CD4-positive, alpha-beta T cell treated with Interleukin-17A for 1 hour (primary cell): ENCODE measurements at regions not wholly inside any gene's neighbourhood (a gene's known extent, or its start where the extent isn't known, plus 50 kb on each side); places are given as distances from the start of the nearest gene placed in this dataset.

ENCODE experiments used
- DNase-seq: peaks from one replicate; pipeline ENCODE4 v3.0.0-alpha.2; 2020

DNA sequence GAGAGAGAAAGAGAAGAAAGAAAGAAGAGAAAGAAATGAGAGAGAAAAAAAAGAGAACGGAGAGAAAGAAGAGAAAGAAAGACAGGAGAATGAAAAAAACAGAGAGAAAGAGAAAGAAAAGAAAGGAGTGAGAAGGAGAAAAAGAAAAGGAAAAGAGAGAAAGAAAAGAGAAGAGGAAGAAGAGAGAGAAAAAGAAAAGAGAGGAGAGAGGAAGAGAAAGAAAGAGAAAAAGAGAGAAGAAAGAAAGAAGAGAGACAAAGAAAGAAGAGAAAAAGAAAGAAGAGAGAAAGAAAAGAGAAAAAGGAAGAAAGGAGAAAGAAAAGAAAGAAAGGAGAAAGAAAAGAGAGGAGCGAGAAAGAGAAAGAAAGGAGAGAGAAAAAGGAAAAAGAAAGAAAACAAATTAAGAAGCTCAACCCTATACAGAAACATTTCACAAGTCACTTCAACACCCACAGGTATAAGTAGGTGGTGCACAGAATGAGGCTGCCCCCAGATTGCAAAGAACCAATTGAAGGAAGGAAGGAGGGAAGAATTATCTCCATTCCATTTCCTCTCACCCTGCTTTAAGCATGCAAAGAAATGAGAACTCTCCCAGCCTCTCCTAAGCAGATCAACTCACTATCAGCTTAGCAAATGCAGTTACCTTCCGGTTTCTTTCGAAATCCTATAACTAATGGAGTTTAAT, 98.8 kb upstream of the CACNA1A start:
- DNase-seq = no peak

GRCh38 chr19:13600802-13601201, 94.5 kb upstream of the CACNA1A start:
- no peak for DNase-seq

DNA sequence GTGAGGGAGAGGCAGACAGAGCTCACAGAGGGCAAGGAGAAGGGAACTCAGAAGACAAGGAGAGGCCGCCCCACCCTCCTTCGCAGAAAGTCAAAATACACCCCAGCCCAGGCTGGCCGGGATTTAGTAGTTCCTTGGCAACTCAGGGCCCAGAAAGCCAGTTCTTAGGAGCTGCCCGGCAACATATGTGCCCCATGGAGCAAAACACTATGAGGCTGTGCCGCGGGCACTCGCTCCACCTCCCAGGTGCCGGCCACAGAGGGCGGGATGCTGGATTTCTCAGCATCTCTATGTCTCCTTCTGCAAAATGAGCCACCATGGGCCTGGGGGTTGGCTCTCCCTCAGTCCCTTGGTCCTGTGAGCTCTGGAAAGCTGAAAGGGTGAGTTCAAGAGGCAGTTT, 93.8 kb upstream of the CACNA1A start:
- DNase-seq = no peak

GRCh38 chr19:13599681-13600080, 93.4 kb upstream of the CACNA1A start:
- no peak for DNase-seq

DNA sequence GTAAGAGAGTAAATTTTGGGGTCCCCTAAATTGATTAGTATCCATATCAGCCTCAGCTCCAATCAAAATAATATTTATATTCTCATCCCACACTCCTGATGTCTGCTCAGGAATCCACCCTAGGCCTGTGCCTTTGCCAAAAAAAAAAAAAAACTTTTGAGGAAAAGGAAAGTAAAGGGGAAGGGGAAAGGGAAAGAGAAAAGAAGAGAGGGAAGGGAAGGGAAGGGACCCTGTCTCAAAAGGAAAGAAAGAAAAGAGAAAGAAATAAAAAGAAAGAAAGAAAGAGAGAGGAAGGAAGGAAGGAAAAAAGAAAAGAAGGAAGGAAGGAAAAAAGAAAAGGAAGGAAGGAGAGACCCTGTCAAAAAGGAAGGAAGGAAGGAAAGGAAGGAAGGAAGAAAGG, 91.8 kb upstream of the CACNA1A start:
- DNase-seq = no peak

GRCh38 chr19:13597640-13598039, 91.4 kb upstream of the CACNA1A start:
- DNase-seq = peak; percentile 66

DNA sequence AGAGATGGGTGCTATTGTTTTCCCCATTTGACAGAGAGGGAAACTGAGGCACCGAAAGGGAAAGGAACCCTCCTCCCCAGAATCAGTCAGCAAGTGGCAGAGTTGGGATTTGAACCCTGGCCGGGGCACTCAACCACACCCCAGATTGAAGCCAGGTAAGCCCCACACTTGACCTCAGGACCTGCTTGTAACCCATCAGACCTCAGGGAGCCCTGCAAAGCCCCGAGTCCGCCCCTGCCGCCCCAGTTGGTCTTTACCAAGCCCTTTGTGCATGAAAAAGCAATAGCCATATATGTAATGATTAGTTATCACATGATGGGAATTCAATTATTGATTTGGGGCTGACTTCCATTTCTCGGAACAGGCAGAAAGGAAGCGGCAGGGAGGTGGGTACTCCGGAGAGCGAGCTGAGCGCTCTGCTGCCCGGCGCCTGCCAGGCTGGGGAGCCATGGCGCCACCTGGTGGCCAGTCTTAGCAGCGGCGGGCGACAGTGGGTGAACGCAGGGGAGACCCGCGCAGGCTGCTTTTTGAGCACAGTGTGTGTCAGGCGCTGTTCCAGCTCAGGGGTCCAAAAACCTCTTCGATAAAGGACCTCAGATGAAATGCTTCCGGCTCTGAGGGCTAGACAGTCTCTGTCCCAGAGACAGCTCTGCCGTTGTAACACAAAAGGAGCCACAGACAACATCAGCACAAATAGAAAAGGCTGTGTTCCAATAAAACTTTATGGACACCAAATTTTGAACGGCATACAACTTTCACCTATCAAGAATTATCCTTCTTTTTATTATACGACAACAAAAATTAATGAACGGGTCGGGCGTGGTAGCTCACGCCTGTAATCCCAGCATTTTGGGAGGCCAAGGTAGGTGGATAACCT, 82.9 kb upstream of the CACNA1A start:
- peak; percentile 81 for DNase-seq

DNA sequence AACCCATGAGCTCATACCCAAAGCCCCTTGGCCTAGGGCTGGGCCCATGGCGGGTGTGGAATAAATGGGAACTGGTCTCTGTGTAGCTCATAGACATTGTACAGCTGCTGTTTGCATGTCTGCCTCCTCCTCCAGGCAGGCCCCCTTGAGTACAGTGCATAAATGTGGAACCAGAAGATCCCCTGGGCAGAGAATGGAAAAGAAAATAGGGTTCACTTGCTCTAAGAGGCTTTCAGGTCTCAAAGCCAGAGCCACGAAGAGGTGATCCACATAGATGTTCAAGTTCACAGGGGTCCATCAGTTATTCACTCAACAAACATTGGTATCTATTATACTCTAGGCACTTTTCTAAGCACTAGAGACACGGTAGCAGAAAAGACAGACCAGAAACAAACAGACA, 79.2 kb upstream of the CACNA1A start:
- no peak for DNase-seq

GRCh38 chr19:13583753-13584152, 77.5 kb upstream of the CACNA1A start:
- DNase-seq = no peak

- no peak for DNase-seq
Measured at GRCh38 chr19:13583114-13583513, 76.8 kb upstream of the CACNA1A start.

DNA sequence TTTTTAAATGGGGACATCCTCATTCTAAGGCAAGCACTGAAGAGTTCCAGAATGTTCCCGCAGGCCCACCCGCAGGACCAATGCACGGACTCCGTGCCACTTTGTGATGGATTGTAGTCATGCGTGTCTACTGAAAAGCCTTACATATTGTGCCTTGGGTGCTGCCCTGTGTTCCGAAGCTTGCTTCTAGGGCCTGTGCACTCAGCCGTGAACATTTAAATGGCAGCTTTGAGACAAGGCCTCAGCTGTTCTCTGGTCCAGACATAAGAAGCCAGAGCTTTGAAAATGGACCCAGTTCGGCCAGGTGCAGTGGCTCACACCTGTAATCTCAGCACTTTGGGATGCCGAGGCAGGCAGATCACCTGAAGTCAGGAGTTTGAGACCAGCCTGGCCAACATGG, 75.3 kb upstream of the CACNA1A start:
- DNase-seq = no peak

DNA sequence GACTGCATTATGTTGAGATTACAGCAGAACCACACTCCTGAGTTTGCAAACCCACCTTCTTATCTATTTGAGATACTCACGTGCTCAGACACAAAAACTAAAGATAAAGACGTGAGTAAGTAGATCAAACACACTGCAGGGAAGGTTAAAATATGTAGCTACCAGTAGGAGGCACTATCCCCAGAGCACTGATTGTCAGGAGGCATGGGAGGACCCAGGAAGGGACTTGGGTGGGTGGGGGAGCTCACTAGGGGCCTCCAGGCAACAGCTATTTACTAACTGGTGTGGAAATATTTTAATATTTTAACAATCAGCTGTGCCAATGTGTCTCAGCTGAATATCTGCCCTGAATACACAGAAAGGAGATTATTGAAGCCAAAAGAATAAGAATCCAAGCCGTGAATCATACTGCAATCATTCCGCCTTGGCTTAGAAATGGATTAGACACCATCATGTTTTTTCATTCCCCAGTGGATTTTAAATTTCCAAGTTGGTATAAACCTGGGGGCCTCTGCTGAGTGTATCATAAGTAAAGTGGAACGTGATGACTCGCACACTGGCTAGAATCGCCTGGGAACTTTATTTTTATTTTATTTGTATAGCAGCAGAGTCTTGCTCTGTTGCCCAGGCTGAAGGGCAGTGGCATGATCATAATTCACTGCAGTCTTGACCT, 73.2 kb upstream of the CACNA1A start:
- DNase-seq = no peak

GRCh38 chr19:13576726-13577125, 70.4 kb upstream of the CACNA1A start:
- DNase-seq = no peak

- no peak for DNase-seq
Measured at GRCh38 chr19:13574933-13575332, 68.7 kb upstream of the CACNA1A start.

DNA sequence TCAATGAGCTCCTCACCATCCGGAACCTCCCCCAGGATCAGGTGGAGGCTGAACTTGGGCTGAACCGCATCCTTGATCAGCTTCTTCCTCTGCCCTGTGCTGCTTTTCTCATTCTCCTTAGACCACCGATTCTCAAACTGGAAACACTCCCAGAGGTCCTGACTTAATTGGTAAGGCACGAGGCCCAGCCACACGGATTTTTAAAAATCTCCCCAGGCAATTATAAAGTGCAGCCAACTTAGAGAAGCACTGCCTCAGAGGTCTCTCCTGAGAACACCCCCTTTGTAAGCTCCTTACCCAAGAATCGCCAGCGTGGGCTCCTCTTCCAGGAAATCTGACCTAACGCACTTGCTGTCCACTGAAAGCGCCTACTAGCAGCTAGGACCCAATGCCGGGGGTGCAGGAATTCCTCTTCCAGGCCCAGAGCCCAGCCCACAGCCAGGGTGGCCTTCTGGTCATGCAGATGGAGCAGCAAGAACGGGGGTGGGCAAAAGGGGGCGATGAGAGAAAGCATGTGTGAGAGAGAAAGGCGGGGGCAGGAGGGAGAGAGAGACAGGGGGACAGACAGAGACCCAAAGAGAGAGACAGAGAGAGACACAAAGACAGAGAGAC, 66.9 kb upstream of the CACNA1A start:
- DNase-seq = no peak

DNA sequence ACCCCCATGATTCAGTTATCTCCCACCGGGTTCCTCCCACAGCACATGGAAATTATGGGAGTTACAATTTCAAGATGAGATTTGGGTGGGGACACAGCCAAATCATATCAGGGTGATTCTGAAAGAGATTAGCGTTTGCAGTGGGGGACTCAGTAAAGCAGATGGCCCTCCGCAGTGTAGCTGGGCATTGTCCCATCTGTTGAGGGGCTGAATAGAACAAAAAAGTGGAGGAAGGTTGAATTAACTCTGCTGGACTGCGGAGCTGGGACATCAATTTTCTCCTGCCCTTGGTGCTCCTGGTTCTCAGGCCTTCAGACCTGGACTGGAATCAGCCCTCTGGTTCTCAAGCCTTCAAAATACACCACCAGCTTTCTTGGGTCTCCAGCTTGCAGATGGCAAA, 55.2 kb upstream of the CACNA1A start:
- DNase-seq = no peak

DNA sequence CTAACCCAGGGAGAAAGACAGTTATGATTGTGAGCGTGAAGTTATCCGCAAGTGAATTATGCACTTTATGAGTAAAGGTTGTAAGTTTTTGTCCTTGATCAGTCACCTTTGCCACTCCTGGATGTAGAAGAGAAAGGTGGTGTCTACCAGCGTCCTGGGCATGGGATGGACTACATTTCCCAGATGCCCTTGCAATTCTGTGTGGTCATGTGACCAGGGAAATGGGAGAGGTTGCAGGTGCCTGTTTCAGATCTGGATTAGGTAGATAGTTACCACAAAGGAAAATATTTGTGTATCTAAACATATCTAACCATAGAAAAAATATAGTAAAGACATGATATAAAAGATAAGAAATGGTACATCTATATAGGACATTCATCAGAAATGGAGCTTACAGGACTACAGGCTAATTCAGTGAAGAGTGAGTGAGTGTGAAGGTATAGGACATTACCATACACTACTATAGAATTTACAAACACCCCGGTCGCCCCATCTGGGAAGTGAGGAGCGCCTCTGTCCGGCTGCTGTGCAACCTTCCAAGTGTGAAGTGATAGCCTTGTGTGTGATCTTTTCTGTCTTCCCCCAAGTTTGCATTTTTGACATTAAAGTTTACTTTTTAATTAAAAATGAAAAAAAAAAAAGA, 51.6 kb upstream of the CACNA1A start:
- DNase-seq = peak; percentile 14

DNA sequence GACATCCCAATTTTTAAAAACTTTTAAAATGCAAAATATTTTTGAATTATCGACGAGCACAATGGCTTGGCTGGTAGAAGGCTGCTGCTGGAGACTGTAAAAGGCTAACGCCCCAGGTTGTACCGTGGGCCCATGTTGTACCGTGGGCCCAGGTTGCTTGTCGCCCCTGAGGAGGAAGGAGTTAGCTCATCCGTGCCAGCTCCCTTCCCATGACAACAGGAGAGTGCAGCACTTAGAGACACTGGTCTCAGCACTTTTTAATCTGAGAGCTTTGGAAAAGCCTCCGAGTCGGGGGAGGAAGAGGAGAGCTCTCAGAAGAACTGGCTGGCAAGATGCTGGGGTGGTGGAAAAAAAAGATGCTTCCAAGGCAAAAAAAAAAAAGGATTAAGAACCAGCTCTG, 50.3 kb upstream of the CACNA1A start:
- no peak for DNase-seq
